PC-3 (cell line): ENCODE measurements at regions not wholly inside any gene's neighbourhood (a gene's known extent, or its start where the extent isn't known, plus 50 kb on each side); places are given as distances from the start of the nearest gene placed in this dataset.

Experiments used
- ATAC-seq: fragments of 200-7000 bp; cut with Tn5 transposase; 2 replicates; pipeline ENCODE4 v1.9.1; 2020; ENCODE audit warnings: mild to moderate bottlenecking, moderate library complexity
- BruUV-seq: library from RNA; stranded (reverse); fragments of 400-500 nt; replicated peaks from 2 replicates; lab custom pipeline; 2021; lab: Mats Ljungman, UMichigan
- CTCF ChIA-PET: fragments of 300-600 bp; sonication (Branson Sonifier 250); formaldehyde crosslinking; loops from one replicate; lab custom pipeline; 2022; ENCODE audit warnings: antibody characterized with exemption; lab: Charles Lee
- POLR2A ChIA-PET: fragments of 300-600 bp; sonication (Branson Sonifier 250); formaldehyde crosslinking; loops from one replicate; lab custom pipeline; 2022; ENCODE audit warnings: antibody characterized with exemption; ENCODE audit not compliant: unreplicated experiment; lab: Charles Lee
- DNase-seq: peaks from one replicate; pipeline ENCODE4 v3.0.0-alpha.2; 2015
- H2AFZ ChIP-seq: fragments of 300-600 bp; sonication (generic); 2 replicates; pipeline ENCODE4 v1.6.0; 2016; ENCODE audit warnings: antibody characterized with exemption, low read length
- H3F3A ChIP-seq: fragments of 300-600 bp; sonication (generic); one replicate; pipeline ENCODE4 v1.6.0; 2017; ENCODE audit warnings: antibody characterized with exemption, low read length, control low read depth, mild to moderate bottlenecking; ENCODE audit not compliant: unreplicated experiment
- H3K27ac ChIP-seq: fragments of 300-600 bp; sonication (generic); 2 replicates; pipeline ENCODE4 v1.5.1; 2016; ENCODE audit warnings: mild to moderate bottlenecking, low read length
- H3K27me3 ChIP-seq: fragments of 300-600 bp; sonication (generic); 2 replicates; pipeline ENCODE4 v1.6.1; 2016; ENCODE audit warnings: low read length, mixed read lengths
- H3K36me3 ChIP-seq: fragments of 300-600 bp; sonication (generic); 2 replicates; pipeline ENCODE4 v1.6.1; 2016; ENCODE audit warnings: low read depth, mixed run types, low read length, mixed read lengths
- H3K4me1 ChIP-seq: fragments of 300-600 bp; sonication (generic); 2 replicates; pipeline ENCODE4 v1.5.1; 2016; ENCODE audit warnings: low read length; ENCODE audit not compliant: insufficient read depth
- H3K4me2 ChIP-seq: fragments of 300-600 bp; sonication (generic); 2 replicates; pipeline ENCODE4 v1.6.0; 2016; ENCODE audit warnings: low read length
- H3K4me3 ChIP-seq: fragments of 300-600 bp; sonication (generic); 2 replicates; pipeline ENCODE4 v1.5.1; 2016; ENCODE audit warnings: mild to moderate bottlenecking, low read length, mixed read lengths
- H3K79me2 ChIP-seq: fragments of 300-600 bp; sonication (generic); 2 replicates; pipeline ENCODE4 v1.6.1; 2017; ENCODE audit warnings: low read length, mixed read lengths
- H3K9ac ChIP-seq: fragments of 300-600 bp; sonication (generic); 2 replicates; pipeline ENCODE4 v1.6.0; 2016; ENCODE audit warnings: mild to moderate bottlenecking, low read length
- H3K9me2 ChIP-seq: fragments of 300-600 bp; sonication (generic); replicated peaks from 2 replicates; pipeline ENCODE4 v1.6.1; 2016; ENCODE audit warnings: mixed run types, low read length, mixed read lengths
- H3K9me3 ChIP-seq: fragments of 300-600 bp; sonication (generic); 2 replicates; pipeline ENCODE4 v1.6.1; 2016; ENCODE audit warnings: low read length, mixed read lengths
- H4K20me1 ChIP-seq: fragments of 300-600 bp; sonication (generic); 2 replicates; pipeline ENCODE4 v1.6.1; 2016; ENCODE audit warnings: low read length, mixed read lengths
- EZH2 ChIP-seq: fragments of 300-600 bp; sonication (generic); IDR thresholded peaks from one replicate; pipeline ENCODE4 v1.6.1; 2017; ENCODE audit warnings: antibody characterized with exemption, mild to moderate bottlenecking, low read length; ENCODE audit not compliant: unreplicated experiment
- EZH2phosphoT487 ChIP-seq: fragments of 300-600 bp; sonication (generic); IDR thresholded peaks from 2 replicates; pipeline ENCODE4 v1.6.1; 2018; ENCODE audit warnings: mild to moderate bottlenecking, antibody characterized with exemption, low read length, borderline replicate concordance
- intact Hi-C: fragments of 100-400 bp; cut with micrococcal nuclease; formaldehyde crosslinking; loops from 2 replicates; pipeline ENCODE4 v1.9.0; 2023
- TF ChIP-seq, protein P1 (sequence below): fragments of 300-600 bp; sonication (generic); conservative IDR thresholded peaks from 2 replicates; pipeline ENCODE4 v1.5.1; 2017; ENCODE audit warnings: antibody characterized with exemption, low read depth, mild to moderate bottlenecking, low read length

DNA sequence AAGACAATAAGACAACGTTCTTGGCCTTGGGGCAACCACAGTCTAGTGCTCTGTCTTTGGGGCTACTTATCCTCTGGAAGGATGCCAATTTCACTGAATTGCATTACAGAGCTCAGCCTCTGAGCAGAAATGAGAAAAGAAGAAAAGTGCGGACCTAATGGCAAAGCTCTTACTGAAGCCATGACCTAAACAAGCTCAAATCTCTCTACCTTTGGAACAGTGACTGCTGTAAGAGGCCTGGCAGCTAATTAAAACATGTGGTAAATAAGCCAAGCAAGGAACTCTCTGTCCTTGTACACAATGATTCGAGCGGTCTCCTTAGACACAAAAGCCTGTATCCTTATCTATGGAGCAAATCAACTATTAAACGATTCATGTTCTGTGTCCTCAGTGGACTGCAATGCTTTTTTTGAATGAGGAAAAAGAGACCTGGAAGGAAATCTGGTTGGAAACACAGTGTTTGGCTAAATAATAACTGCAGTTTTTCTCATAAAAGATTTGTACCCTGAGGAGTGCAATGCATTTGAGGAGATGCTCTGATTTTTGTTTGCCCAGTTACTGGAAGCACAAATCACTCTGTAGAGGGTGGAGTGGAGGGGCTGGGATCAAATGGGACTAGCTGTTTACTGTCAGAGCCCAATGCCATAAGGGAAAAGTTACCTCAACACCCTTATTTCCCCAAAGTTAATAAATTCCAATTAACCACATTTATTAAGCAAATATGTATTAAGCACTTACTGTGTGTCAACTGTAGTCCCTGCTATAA lies 113.9 kb downstream of the NDUFA12 start:
- intact Hi-C loops: no loop called here
- Histone ChIP-seq H3K79me2 (no peaks in the 10 kb centered on the region), H3K4me3 (no peak overlapping the region), H3K9me3 (no peaks in the 10 kb centered on the region), H3K9ac (no peak overlapping the region), H3K4me1 (no peaks in the 10 kb centered on the region), H2AFZ (no peak overlapping the region), H3F3A (no peaks in the 10 kb centered on the region), H3K4me2 (no peak overlapping the region), H3K27me3 (peaks cover 36% of the 10 kb centered on the region), H3K36me3 (no peaks in the 10 kb centered on the region), H4K20me1 (no peaks in the 10 kb centered on the region), H3K9me2 (no peaks in the 10 kb centered on the region), H3K27ac (no peak overlapping the region)
- CTCF ChIA-PET: no interaction called here
- no peak for DNase-seq
- no peak for ATAC-seq
- no TSS peak for BruUV-seq
- TF ChIP-seq EZH2phosphoT487 (no peak), EZH2 (no peak)
- TF ChIP-seq, protein P1, sequence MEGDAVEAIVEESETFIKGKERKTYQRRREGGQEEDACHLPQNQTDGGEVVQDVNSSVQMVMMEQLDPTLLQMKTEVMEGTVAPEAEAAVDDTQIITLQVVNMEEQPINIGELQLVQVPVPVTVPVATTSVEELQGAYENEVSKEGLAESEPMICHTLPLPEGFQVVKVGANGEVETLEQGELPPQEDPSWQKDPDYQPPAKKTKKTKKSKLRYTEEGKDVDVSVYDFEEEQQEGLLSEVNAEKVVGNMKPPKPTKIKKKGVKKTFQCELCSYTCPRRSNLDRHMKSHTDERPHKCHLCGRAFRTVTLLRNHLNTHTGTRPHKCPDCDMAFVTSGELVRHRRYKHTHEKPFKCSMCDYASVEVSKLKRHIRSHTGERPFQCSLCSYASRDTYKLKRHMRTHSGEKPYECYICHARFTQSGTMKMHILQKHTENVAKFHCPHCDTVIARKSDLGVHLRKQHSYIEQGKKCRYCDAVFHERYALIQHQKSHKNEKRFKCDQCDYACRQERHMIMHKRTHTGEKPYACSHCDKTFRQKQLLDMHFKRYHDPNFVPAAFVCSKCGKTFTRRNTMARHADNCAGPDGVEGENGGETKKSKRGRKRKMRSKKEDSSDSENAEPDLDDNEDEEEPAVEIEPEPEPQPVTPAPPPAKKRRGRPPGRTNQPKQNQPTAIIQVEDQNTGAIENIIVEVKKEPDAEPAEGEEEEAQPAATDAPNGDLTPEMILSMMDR: no peak
- POLR2A ChIA-PET: no interaction called here

DNA sequence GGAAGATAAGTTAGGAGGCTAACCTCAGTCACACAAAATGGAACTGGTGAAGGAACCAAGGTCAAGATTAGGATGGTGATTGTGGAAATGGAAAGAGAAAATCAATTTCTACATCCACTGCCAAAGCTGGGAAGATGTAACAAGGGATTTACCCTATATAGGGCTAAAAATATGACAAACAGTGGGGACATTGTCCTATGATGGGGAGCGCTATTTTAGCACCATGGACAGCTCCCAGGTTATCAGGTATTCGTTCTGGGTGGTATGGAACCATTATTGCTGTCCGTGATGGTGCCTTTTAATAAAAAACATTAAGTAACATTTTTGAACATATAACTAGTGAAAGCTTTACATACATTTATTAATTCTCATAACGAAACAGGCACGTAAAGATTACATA lies 124.0 kb downstream of the NDUFA12 start:
- no peak overlapping the region for H3K4me3 ChIP-seq
- 0 out of 2 replicates have a peak, but pooled peaks cover 3% of the 10 kb centered on the region for H4K20me1 ChIP-seq
- H3K4me1 ChIP-seq: no peaks in the 10 kb centered on the region
- no peaks in the 10 kb centered on the region for H3K79me2 ChIP-seq
- H3K4me2 ChIP-seq: no peak overlapping the region
- intact Hi-C loops: loop anchor here (10.0 kb wide), 1 partner anchor 335 kb away; no protein-coding TSS in a partner anchor
- TF ChIP-seq, protein P1: no peak
- no peak for TF ChIP-seq EZH2
- no peak for TF ChIP-seq EZH2phosphoT487
- no peaks in the 10 kb centered on the region for H3K36me3 ChIP-seq
- H3F3A ChIP-seq: no peaks in the 10 kb centered on the region
- no peak overlapping the region for H2AFZ ChIP-seq
- no peak overlapping the region for H3K27ac ChIP-seq
- no peaks in the 10 kb centered on the region for H3K9me2 ChIP-seq
- ChIA-PET POLR2A (no interaction called here), CTCF (interaction anchor here (0.7 kb wide), 1 partner anchor 51 kb away, joined by 3 read pairs; no protein-coding TSS in a partner anchor)
- DNase-seq (peak; percentile 39), ATAC-seq (no peak)
- H3K9ac ChIP-seq: no peak overlapping the region
- peaks cover 20% of the 10 kb centered on the region for H3K27me3 ChIP-seq
- BruUV-seq: no TSS peak
- H3K9me3 ChIP-seq: no peaks in the 10 kb centered on the region

DNA sequence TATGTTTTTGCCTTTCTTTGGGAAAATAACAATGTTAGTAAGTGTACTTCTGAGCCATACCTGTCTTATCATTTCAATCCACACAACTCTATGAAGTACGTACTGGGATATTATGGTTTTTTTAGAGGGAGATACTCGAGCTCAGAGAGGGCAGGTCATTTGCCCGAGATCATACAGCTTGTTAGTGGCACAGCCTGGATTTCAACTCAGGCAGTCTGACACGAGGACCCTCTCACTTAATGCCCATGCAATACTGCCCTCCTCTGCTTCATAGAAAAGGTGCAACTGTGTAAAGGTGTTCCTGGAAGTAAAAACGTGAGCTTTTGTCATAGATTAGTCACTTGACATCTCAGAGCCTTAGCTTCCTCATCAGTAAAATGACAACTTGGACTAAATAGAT lies 128.0 kb downstream of the NDUFA12 start:
- H3F3A ChIP-seq: no peaks in the 10 kb centered on the region
- no peak overlapping the region for H3K4me2 ChIP-seq
- no TSS peak for BruUV-seq
- H4K20me1 ChIP-seq: 0 out of 2 replicates have a peak, but pooled peaks cover 3% of the 10 kb centered on the region
- peak; percentile 58 for DNase-seq
- POLR2A ChIA-PET: no interaction called here
- no peak overlapping the region for H3K4me3 ChIP-seq
- no peaks in the 10 kb centered on the region for H3K4me1 ChIP-seq
- no peaks in the 10 kb centered on the region for H3K79me2 ChIP-seq
- H3K36me3 ChIP-seq: no peaks in the 10 kb centered on the region
- H3K27me3 ChIP-seq: peaks cover 58% of the 10 kb centered on the region
- H3K9me3 ChIP-seq: no peaks in the 10 kb centered on the region
- no peak for TF ChIP-seq EZH2phosphoT487
- TF ChIP-seq, protein P1: peak; percentile 57
- CTCF ChIA-PET: interaction anchor here (0.5 to 0.6 kb wide), 2 partner anchors 80 to 113 kb away, joined by 4 read pairs; no protein-coding TSS in a partner anchor
- peak; percentile 45 for ATAC-seq
- no peak overlapping the region for H3K27ac ChIP-seq
- H3K9me2 ChIP-seq: no peaks in the 10 kb centered on the region
- H3K9ac ChIP-seq: no peak overlapping the region
- intact Hi-C loops: loop anchor here (10.0 kb wide), 1 partner anchor 331 kb away; no protein-coding TSS in a partner anchor
- no peak overlapping the region for H2AFZ ChIP-seq
